Astrocyte of the hippocampus (primary cell): ENCODE measurements at regions not wholly inside any gene's neighbourhood (a gene's known extent, or its start where the extent isn't known, plus 50 kb on each side); places are given as distances from the start of the nearest gene placed in this dataset.

Experiments used
- DNase-seq: peaks from one replicate; pipeline ENCODE4 v3.0.0; 2011; ENCODE audit warnings: low read depth, low spot score

GRCh38 chr2:133937669-133938068 lies 316.2 kb upstream of the MGAT5 start:
- peak; percentile 20 for DNase-seq

GRCh38 chr2:133940134-133940533 lies 313.7 kb upstream of the MGAT5 start:
- DNase-seq = no peak

DNA sequence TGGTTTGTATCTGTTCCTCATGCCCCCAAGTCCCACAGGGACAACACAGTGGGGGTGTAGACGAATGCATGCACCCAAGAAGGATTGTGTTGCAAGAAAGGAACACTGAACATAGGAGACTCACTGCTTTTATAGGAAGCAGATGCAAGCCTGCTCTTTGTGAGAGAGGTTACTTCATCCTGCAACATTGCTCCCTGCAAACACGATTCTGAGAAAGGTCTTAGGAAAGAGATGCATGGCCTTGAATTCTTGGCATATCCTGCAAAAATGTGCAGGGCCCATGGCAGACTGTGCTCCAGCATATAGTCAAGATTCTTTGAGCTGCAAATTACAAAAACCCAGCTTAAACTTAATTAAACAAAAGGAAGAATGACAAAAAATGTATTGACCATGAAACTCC lies 312.2 kb upstream of the MGAT5 start:
- DNase-seq = no peak

- no peak for DNase-seq
These were observed 311.5 kb upstream of the MGAT5 start for GRCh38 chr2:133942398-133942797.

GRCh38 chr2:133943108-133943507 lies 310.8 kb upstream of the MGAT5 start:
- no peak for DNase-seq

GRCh38 chr2:133945089-133945488 lies 308.8 kb upstream of the MGAT5 start:
- no peak for DNase-seq

GRCh38 chr2:133947057-133947456 lies 306.8 kb upstream of the MGAT5 start:
- no peak for DNase-seq

DNA sequence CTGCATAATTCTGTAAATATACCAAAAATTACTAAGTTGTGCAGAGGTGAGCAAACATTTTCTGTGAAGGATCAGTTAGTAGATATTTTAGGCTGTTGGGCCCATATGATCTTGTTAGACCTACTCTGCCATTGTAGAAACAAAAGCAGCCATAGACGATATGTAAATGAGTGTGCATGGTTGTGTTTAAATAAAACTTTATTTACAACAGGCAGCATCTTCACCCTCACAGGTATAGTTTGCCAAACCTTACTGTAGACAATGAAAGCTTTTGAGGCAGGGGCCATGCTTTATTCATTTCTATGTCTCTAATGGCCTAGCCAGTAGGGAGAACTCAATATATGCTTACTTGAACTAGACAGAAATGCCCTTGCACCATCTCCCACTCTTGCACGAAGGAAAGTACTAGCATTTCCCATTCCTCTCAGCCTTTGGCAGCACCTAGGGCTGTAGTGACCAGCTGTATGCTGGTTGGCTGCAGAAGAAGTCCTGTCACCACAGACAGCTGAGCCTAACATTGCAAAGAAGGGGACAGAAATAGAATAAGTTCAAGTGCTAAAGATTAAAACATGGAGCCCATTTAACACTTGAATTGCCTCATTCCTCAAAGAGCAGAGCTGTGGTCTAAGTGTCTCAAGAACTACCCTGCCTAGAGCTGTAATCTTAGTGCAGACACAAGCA lies 305.1 kb upstream of the MGAT5 start:
- no peak for DNase-seq

- no peak for DNase-seq
These were observed 304.3 kb upstream of the MGAT5 start for GRCh38 chr2:133949595-133949994.

- no peak for DNase-seq
These were observed 302.7 kb upstream of the MGAT5 start for GRCh38 chr2:133951209-133951608.

GRCh38 chr2:133952420-133952819 lies 301.5 kb upstream of the MGAT5 start:
- no peak for DNase-seq

- no peak for DNase-seq
These were observed 301.0 kb upstream of the MGAT5 start for GRCh38 chr2:133952896-133953295.

DNA sequence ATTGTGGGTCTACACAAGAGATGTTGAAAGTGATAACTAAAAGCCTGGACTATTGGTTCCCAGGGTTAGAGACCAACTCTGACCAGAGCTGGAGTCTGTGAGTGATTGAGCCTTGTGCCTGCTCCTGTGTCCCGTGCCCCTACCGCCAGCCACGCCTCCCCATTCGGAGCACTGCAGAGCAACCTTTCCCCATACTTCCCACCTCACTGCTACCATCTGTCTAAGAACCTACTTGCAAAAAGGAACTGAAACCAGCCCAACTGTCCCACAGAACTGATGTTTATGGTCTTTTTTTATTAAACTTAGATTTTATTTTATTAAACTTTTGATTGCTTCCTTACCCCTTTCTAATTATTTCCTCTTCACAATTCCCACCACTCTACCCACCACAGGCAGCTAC lies 300.3 kb upstream of the MGAT5 start:
- no peak for DNase-seq

DNA sequence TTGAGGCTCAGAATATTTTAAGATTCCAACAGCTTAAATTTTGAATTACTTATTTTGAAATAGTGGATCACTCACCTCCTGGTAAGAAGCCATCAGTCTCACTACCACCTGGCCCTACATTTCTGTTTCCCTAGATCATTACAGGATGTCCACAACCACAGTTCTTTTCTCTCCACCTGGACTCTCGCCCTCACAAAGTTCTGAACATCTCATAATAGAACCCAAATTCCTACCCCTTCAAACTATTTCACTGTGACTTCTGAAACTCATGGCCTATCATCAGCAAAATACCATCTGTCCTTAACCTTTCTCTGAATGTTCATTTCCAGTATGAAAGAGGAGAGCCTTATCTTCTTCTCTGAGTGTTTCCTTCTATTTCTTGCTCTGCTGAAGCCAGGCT lies 299.2 kb upstream of the MGAT5 start:
- DNase-seq = no peak

- DNase-seq = no peak
These were observed 298.7 kb upstream of the MGAT5 start for GRCh38 chr2:133955169-133955568.

- DNase-seq = no peak
These were observed 297.4 kb upstream of the MGAT5 start for GRCh38 chr2:133956434-133956935.

DNA sequence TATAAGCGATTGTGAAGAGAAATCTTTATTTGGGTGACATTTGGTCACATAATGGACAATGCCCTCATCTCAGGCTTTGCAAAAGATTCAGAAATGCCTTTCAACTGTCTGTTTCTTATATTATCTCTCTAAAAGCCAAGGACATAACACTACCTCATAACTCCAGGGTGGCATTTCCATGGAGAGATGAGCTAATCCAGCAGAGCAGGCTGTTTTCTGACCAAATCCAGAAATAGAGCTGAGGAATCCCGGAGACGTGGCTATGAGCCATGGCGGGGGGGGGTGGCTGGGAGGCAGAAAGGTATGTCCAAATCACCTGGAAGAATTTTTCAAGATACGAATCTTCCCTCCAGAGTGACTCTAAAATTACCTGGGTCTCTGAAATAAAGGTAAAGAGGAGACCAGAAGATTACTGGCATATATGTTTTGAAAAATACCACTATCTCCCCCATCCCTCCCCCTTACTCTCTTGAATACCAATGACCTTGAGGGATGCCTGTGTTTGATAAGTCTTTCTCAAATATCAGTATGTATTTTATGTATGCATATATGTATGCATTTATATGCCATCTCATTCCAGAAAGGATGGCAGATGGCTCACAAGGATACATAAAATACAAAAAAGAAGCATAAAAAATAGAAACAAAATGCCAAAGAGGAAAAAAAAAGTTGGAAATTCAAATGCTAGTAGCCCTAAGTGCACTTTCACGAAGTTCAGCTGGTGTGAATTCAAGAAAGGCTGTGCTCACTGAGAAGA lies 296.0 kb upstream of the MGAT5 start:
- no peak for DNase-seq

GRCh38 chr2:133959066-133959465 lies 294.8 kb upstream of the MGAT5 start:
- no peak for DNase-seq

- no peak for DNase-seq
These were observed 287.1 kb upstream of the MGAT5 start for GRCh38 chr2:133966720-133967304.

DNA sequence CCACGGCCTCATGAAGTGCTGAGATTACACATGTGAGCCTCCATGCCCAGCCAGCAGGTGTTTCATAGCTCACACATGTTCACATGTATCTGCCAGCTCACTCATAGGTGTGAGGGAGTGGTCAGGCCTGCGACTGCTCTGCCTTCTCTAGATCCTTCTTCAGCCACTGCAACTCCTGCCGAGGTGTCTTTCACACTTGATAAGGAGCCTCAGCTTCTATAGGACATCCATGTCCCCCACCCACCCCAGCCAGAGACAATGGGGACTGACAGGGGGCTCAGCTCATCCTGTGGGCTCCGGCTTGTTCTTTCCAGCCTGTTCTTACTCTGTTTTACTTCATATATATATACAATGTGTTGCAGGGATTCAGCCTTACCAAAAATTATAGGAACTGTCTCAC lies 286.5 kb upstream of the MGAT5 start:
- no peak for DNase-seq

GRCh38 chr2:133968446-133968845 lies 285.4 kb upstream of the MGAT5 start:
- no peak for DNase-seq

DNA sequence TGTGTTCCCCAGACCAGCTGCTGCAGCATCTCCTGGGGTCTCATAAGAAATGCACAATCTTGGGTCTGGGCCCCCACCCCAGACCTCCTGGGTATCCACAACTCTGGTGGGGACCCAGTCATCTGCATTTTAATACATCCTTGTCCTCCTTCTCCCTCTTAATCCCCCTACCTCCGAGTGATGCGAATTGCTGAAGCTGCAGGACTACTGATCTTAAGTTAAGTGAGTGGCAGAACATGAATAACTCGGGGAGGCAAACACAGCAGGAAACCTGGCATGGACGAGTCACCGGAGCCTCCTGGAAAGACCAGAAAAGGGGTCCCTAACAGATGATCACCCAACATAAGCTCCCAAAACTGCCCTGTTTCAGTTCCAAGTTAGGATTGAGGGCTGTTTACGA lies 283.2 kb upstream of the MGAT5 start:
- no peak for DNase-seq

- no peak for DNase-seq
These were observed 281.6 kb upstream of the MGAT5 start for GRCh38 chr2:133972297-133972696.
